ENCODE measurements at regions not wholly inside any gene's neighbourhood (a gene's known extent, or its start where the extent isn't known, plus 50 kb on each side); places are given as distances from the start of the nearest gene placed in this dataset.

DNA sequence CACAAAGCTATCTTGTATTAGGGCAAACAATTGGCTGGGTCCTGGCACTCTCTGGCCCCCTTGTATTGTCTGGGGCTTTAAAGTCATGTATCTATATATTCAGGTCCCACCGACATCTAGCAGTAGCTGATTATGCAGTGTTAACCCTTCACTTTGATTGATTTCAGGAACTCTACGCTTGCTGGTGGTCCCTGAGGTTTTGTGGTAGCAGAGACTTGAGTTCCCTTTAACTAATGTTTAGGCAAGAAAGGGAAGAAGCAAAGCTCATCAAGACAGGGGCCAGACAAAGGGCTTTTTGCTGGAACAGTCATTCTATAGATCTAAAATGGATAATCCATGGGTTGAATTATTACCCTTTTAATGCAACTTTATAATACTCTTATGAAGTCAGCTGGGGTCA, 95.3 kb upstream of the EPB41L3 start:
- no peak overlapping the region for H3K4me3 ChIP-seq (replicated peaks in 1 of 2; ENCODE audit: low read depth in 1 of 2, low read length in 2 of 2)
- no peaks in the 10 kb centered on the region for H3K9me2 ChIP-seq (ENCODE audit: insufficient read depth)
- H3K36me3 ChIP-seq (ENCODE audit: control insufficient read depth in 1 of 2, insufficient read depth in 2 of 2, low read length in 2 of 2), result no peaks in the 10 kb centered on the region
- no peaks in the 10 kb centered on the region for H3K27me3 ChIP-seq (ENCODE audit: insufficient read depth, low read length)
- H3K4me1 ChIP-seq (ENCODE audit: control insufficient read depth in 1 of 2, insufficient read depth in 2 of 2, low read length in 2 of 2), result no peaks in the 10 kb centered on the region
- H3K79me2 ChIP-seq (ENCODE audit: insufficient read depth, low read length), result no peaks in the 10 kb centered on the region
- DNase-seq (ENCODE audit: low read depth, low spot score) (no peak), ATAC-seq (no peak)
- H3K27ac ChIP-seq (ENCODE audit: low read depth, low read length), result no peak overlapping the region
- no peaks in the 10 kb centered on the region for H4K20me1 ChIP-seq (ENCODE audit: insufficient read depth)
- BruUV-seq (replicated peaks), result no TSS peak
- peaks cover 5 to 38% of the 10 kb centered on the region in 2 experiments; a peak in 2 of 4 replicates for H3K9me3 ChIP-seq (ENCODE audit: control insufficient read depth in 1 of 2, insufficient read depth in 1 of 2, low read depth in 1 of 2, low read length in 2 of 2)
- POLR2A ChIA-PET, result no interaction called here
- TF ChIP-seq POLR2A (IDR thresholded peaks at IDR 0.05; ENCODE audit: borderline replicate concordance, extremely low read depth, insufficient read depth, insufficient read length) (no peak), FOSL1 (IDR thresholded peaks at IDR 0.05; ENCODE audit: low read depth) (no peak), CEBPB (IDR thresholded peaks at IDR 0.05; ENCODE audit: low read depth) (no peak), POLR2AphosphoS5 (IDR thresholded peaks at IDR 0.05; ENCODE audit: low read depth, low read length) (no peak), SP1 (IDR thresholded peaks at IDR 0.05; ENCODE audit: low read depth) (no peak), ZFX (IDR thresholded peaks at IDR 0.05) (no peak), YY1 (IDR thresholded peaks at IDR 0.05; ENCODE audit: extremely low read depth, insufficient replicate concordance, low read depth, low read length) (no peak), EGR1 (IDR thresholded peaks at IDR 0.05; ENCODE audit: low read depth) (no peak), ELF1 (IDR thresholded peaks at IDR 0.05; ENCODE audit: borderline replicate concordance, low read depth) (no peak), JUND (IDR thresholded peaks at IDR 0.05) (no peak)
- no peak overlapping the region for H3K4me2 ChIP-seq (ENCODE audit: low read length)
- CTCF ChIA-PET, result no interaction called here
- RAD21 ChIA-PET (ENCODE audit: low non-redundant PET in 1 of 2, low total read pairs in 2 of 2, uncharacterized antibody in 2 of 2, unreplicated experiment in 2 of 2), result no interaction called here
- H2AFZ ChIP-seq (ENCODE audit: low read depth, low read length, poor library complexity, severe bottlenecking), result no peak overlapping the region
- H3K9ac ChIP-seq (ENCODE audit: low read length), result no peak overlapping the region
- intact Hi-C loops (cut with micrococcal nuclease), result no loop called here

DNA sequence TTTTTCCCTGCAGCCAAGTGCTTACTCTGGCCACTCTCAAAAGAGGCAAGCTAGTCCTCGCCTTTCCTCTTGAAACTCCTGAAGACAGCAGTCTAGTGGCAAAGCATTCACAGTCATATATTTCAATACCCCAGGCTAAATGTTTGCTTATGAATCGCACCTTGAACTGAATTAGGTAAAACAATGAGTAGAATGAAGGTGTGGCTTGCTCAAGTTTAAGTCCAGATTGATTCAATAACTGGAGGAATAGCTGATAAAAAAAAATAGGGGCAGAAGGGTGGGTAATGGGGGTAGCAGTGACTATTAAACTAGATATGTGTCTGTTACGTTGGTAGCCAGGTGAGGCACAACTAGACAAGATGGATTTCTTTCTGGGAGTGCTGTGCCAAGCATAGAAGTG, 88.2 kb upstream of the EPB41L3 start:
- no peak for DNase-seq (ENCODE audit: low read depth, low spot score)
- CTCF ChIA-PET, result no interaction called here

More for the DNA sequence above, 88.2 kb upstream of the EPB41L3 start:
- Histone ChIP-seq H3K36me3 (ENCODE audit: control insufficient read depth in 1 of 2, insufficient read depth in 2 of 2, low read length in 2 of 2) (no peaks in the 10 kb centered on the region), H3K27ac (ENCODE audit: low read depth, low read length) (no peak overlapping the region), H3K4me1 (ENCODE audit: control insufficient read depth in 1 of 2, insufficient read depth in 2 of 2, low read length in 2 of 2) (no peaks in the 10 kb centered on the region), H3K4me3 (replicated peaks in 1 of 2; ENCODE audit: low read depth in 1 of 2, low read length in 2 of 2) (no peak overlapping the region), H3K9me2 (ENCODE audit: insufficient read depth) (no peaks in the 10 kb centered on the region), H2AFZ (ENCODE audit: low read depth, low read length, poor library complexity, severe bottlenecking) (no peak overlapping the region), H3K27me3 (ENCODE audit: insufficient read depth, low read length) (no peaks in the 10 kb centered on the region), H3K4me2 (ENCODE audit: low read length) (no peak overlapping the region), H3K9ac (ENCODE audit: low read length) (no peak overlapping the region), H3K79me2 (ENCODE audit: insufficient read depth, low read length) (no peaks in the 10 kb centered on the region), H4K20me1 (ENCODE audit: insufficient read depth) (no peaks in the 10 kb centered on the region), H3K9me3 (ENCODE audit: control insufficient read depth in 1 of 2, insufficient read depth in 1 of 2, low read depth in 1 of 2, low read length in 2 of 2) (peaks cover 0 to 20% of the 10 kb centered on the region in 2 experiments; a peak in 2 of 4 replicates)
- TF ChIP-seq SRF (IDR thresholded peaks at IDR 0.05; ENCODE audit: low read depth), result no peak
- TF ChIP-seq ZBTB33 (IDR thresholded peaks at IDR 0.05; ENCODE audit: extremely low read depth, insufficient replicate concordance, low read length), result no peak
- TF ChIP-seq EGR1 (IDR thresholded peaks at IDR 0.05; ENCODE audit: low read depth), result no peak
- TF ChIP-seq ZNF274 (IDR thresholded peaks at IDR 0.05; ENCODE audit: low read depth, low read length), result no peak
- no peak for TF ChIP-seq SIN3A (IDR thresholded peaks at IDR 0.05; ENCODE audit: low read depth)
- TF ChIP-seq REST (IDR thresholded peaks at IDR 0.05; ENCODE audit: low read depth), result no peak
- no peak for TF ChIP-seq TCF7L2 (IDR thresholded peaks at IDR 0.05; ENCODE audit: borderline replicate concordance, extremely low read depth, insufficient read depth, insufficient read length)
- TF ChIP-seq CBX3 (IDR thresholded peaks at IDR 0.05; ENCODE audit: low read depth), result no peak
- TF ChIP-seq EZH2 (IDR thresholded peaks at IDR 0.05), result no peak
- no peak for TF ChIP-seq POLR2AphosphoS5 (IDR thresholded peaks at IDR 0.05; ENCODE audit: low read depth, low read length)
- ChIA-PET RAD21 (ENCODE audit: low non-redundant PET in 1 of 2, low total read pairs in 2 of 2, uncharacterized antibody in 2 of 2, unreplicated experiment in 2 of 2) (no interaction called here), POLR2A (no interaction called here)
- no peak for ATAC-seq
- BruUV-seq (replicated peaks), result no TSS peak
- intact Hi-C loops (cut with micrococcal nuclease), result no loop called here
